HEK293T (cell line): ENCODE measurements at regions not wholly inside any gene's neighbourhood (a gene's known extent, or its start where the extent isn't known, plus 50 kb on each side); places are given as distances from the start of the nearest gene placed in this dataset.

Experiments used
- CTCF ChIA-PET: fragments of 350-600 bp; formaldehyde crosslinking; extraction: SDS; loops from one replicate; lab custom pipeline; 2021; ENCODE audit warnings: antibody characterized with exemption, inconsistent platforms; lab: Yijun Ruan, JAX
- POLR2A ChIA-PET: fragments of 350-600 bp; formaldehyde crosslinking; extraction: SDS; loops from one replicate; lab custom pipeline; 2020; ENCODE audit warnings: antibody characterized with exemption, inconsistent platforms; lab: Yijun Ruan, JAX
- DNase-seq: peaks from one replicate; pipeline ENCODE4 v3.0.0; 2012; ENCODE audit warnings: mixed read lengths; ENCODE audit errors: extremely low spot score
- ARNT ChIP-seq: fragments of 450-650 bp; IDR thresholded peaks from 2 replicates; pipeline ENCODE4 v1.6.1; 2017; ENCODE audit warnings: mild to moderate bottlenecking
- BHLHE40 ChIP-seq: fragments of 450-650 bp; IDR thresholded peaks from 2 replicates; pipeline ENCODE4 v1.6.1; 2016; ENCODE audit warnings: mild to moderate bottlenecking, moderate library complexity, borderline replicate concordance
- CTBP1 ChIP-seq: fragments of 450-650 bp; IDR thresholded peaks from 2 replicates; pipeline ENCODE4 v1.6.1; 2016; ENCODE audit warnings: borderline replicate concordance
- ELF4 ChIP-seq: fragments of 450-650 bp; IDR thresholded peaks from 2 replicates; pipeline ENCODE4 v1.6.1; 2017; ENCODE audit warnings: antibody characterized with exemption
- FOXA1 ChIP-seq: fragments of 450-650 bp; IDR thresholded peaks from 2 replicates; pipeline ENCODE4 v1.6.1; 2016; ENCODE audit warnings: mild to moderate bottlenecking
- FOXK2 ChIP-seq: fragments of 450-650 bp; IDR thresholded peaks from 2 replicates; pipeline ENCODE4 v1.6.1; 2016; ENCODE audit warnings: mild to moderate bottlenecking
- FOXM1 ChIP-seq: fragments of 450-650 bp; IDR thresholded peaks from 2 replicates; pipeline ENCODE4 v1.6.1; 2017; ENCODE audit warnings: mild to moderate bottlenecking, borderline replicate concordance
- HDGF ChIP-seq: fragments of 450-650 bp; IDR thresholded peaks from 2 replicates; pipeline ENCODE4 v1.6.1; 2017; ENCODE audit warnings: antibody characterized with exemption, borderline replicate concordance
- L3MBTL2 ChIP-seq: fragments of 450-650 bp; conservative IDR thresholded peaks from 2 replicates; pipeline ENCODE4 v1.6.1; 2016; ENCODE audit warnings: mild to moderate bottlenecking
- LEF1 ChIP-seq: fragments of 450-650 bp; IDR thresholded peaks from 2 replicates; pipeline ENCODE4 v1.6.1; 2017; ENCODE audit warnings: mild to moderate bottlenecking, borderline replicate concordance
- NFRKB ChIP-seq: fragments of 450-650 bp; IDR thresholded peaks from 2 replicates; pipeline ENCODE4 v1.6.1; 2016; ENCODE audit warnings: mild to moderate bottlenecking, moderate library complexity
- SP1 ChIP-seq: fragments of 450-650 bp; IDR thresholded peaks from 2 replicates; pipeline ENCODE4 v1.6.1; 2017
- SUZ12 ChIP-seq: fragments of 450-650 bp; IDR thresholded peaks from 2 replicates; pipeline ENCODE4 v1.6.1; 2016; ENCODE audit warnings: mild to moderate bottlenecking
- TARDBP ChIP-seq: fragments of 450-650 bp; IDR thresholded peaks from 2 replicates; pipeline ENCODE4 v1.6.1; 2016
- ZNF384 ChIP-seq: fragments of 450-650 bp; IDR thresholded peaks from 2 replicates; pipeline ENCODE4 v1.6.1; 2016
- TF ChIP-seq, protein P1 (sequence below): fragments of 450-650 bp; IDR thresholded peaks from 2 replicates; pipeline ENCODE4 v1.6.1; 2016

DNA sequence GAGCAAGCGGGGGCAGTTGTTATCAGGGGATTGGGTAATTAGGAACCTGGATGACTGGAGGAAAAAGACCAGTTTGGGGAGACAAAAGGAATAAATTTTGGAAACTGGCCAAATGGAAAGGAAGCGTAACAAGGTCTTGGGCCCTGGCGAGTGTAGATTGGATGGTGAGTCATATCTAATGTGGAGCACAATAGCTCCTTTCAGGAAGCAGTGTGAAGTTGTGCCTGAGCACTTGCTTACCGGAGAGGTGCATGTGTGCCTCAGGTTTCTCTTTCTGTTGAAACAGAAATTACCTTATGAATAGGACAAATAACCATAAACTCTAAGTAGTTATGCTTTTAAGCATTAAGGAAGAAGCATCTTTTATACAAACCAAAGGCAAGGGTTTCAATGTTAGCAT lies 176.4 kb downstream of the KIF4B start:
- POLR2A ChIA-PET: no interaction called here
- CTCF ChIA-PET: no interaction called here
- no peak for DNase-seq
- TF ChIP-seq HDGF: no peak

GRCh38 chr5:155193029-155193428 lies 179.5 kb downstream of the KIF4B start:
- no peak for DNase-seq
- TF ChIP-seq HDGF (no peak), TARDBP (no peak), ELF4 (no peak), SUZ12 (no peak), FOXM1 (no peak), ZNF384 (no peak), SP1 (no peak), FOXK2 (no peak), FOXA1 (no peak), NFRKB (no peak), L3MBTL2 (no peak), ARNT (no peak)
- TF ChIP-seq, protein P1, sequence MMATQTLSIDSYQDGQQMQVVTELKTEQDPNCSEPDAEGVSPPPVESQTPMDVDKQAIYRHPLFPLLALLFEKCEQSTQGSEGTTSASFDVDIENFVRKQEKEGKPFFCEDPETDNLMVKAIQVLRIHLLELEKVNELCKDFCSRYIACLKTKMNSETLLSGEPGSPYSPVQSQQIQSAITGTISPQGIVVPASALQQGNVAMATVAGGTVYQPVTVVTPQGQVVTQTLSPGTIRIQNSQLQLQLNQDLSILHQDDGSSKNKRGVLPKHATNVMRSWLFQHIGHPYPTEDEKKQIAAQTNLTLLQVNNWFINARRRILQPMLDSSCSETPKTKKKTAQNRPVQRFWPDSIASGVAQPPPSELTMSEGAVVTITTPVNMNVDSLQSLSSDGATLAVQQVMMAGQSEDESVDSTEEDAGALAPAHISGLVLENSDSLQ: no peak
- CTCF ChIA-PET: no interaction called here
- POLR2A ChIA-PET: no interaction called here

GRCh38 chr5:155193483-155194107 lies 180.0 kb downstream of the KIF4B start:
- CTCF ChIA-PET: no interaction called here
- POLR2A ChIA-PET: no interaction called here
- DNase-seq: no peak

DNA sequence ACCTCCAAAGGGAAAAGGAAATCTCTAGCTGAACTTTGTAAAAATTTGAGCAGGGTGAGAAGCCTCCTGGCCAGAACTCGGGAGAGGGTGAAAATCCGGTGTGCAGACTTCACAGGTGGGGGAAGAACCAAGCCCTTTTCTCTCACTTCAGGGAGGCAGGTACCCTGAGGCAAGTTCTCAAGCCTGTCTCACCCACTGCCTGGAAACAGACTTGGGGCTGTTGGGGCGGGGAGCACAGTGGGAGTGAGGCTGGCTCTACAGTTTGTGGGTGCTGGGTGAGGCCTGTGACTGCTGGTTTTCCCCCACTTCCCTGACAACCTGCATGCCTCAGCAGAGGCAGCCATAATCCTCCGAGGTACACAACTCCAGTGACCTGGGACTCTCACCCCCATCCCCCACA lies 187.1 kb downstream of the KIF4B start:
- ChIA-PET POLR2A (no interaction called here), CTCF (no interaction called here)
- TF ChIP-seq, protein P1: no peak
- TF ChIP-seq CTBP1: no peak
- no peak for TF ChIP-seq ELF4
- no peak for TF ChIP-seq ZNF384
- no peak for DNase-seq

More at GRCh38 chr5:155193483-155194107, 180.0 kb downstream of the KIF4B start:
- TF ChIP-seq LEF1 (no peak), SP1 (no peak), ZNF384 (no peak), L3MBTL2 (no peak), ELF4 (no peak), SUZ12 (no peak), CTBP1 (no peak)

- ChIA-PET POLR2A (no interaction called here), CTCF (no interaction called here)
- TF ChIP-seq FOXA1 (no peak), FOXK2 (no peak), ZNF384 (no peak), L3MBTL2 (no peak), ELF4 (no peak), SUZ12 (no peak)
- DNase-seq: no peak
These were observed 198.2 kb downstream of the KIF4B start for GRCh38 chr5:155211764-155212163.

DNA sequence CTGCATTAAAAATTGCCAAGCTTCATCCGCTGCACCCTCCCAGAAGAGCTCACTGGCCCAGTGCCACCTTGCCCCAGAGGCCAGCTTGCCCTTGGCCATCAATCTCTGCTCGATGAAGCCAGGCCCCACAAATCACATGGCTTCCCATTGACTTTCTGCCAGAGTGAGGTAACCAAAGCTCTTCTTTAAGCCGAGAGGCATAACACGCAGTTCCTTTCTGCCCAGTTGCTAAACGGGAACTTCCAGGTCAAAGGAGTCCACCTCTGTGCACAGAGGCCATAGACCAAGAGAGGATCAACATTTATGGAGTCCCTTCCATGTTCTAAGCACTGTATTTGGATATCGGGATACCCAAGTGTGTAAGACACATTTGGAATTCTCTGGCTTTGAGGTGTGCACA lies 208.8 kb downstream of the KIF4B start:
- DNase-seq: no peak
- TF ChIP-seq ARNT (no peak), CTBP1 (no peak), SUZ12 (no peak), LEF1 (no peak), TARDBP (no peak), BHLHE40 (no peak), SP1 (no peak), FOXM1 (no peak), ZNF384 (no peak), FOXK2 (no peak), L3MBTL2 (no peak), ELF4 (no peak), FOXA1 (no peak), HDGF (no peak), NFRKB (no peak)
- TF ChIP-seq, protein P1: no peak
- ChIA-PET CTCF (no interaction called here), POLR2A (no interaction called here)

DNA sequence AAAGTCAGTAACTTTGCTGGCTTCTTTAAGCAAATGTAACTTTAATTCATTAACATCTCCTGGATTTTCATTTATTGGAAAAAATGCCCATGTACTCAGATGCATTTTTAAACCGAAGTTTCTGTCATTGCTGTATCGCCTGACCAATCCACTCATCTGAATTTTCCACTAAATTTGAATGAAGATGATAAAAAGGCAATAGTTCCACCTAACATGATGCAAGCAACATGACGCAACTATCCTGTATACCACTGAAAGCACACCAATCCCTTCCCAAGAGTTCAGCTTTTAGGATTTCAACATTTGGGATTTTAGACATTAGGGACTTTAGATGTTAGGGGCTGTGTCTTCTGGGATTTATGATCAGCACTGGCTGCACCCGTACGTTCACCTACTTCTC lies 215.6 kb downstream of the KIF4B start:
- CTCF ChIA-PET: no interaction called here

More for the DNA sequence above, 215.6 kb downstream of the KIF4B start:
- POLR2A ChIA-PET: no interaction called here
- TF ChIP-seq LEF1 (no peak), ELF4 (no peak), TARDBP (no peak), FOXK2 (no peak), L3MBTL2 (no peak), SP1 (no peak), FOXA1 (no peak), NFRKB (no peak)
- no peak for DNase-seq
